GM19238 (cell line): ENCODE measurements at regions not wholly inside any gene's neighbourhood (a gene's known extent, or its start where the extent isn't known, plus 50 kb on each side); places are given as distances from the start of the nearest gene placed in this dataset.
"Not testable (repeated sequence)": the region's sequence is repeated elsewhere in the genome, so short reads cannot be mapped to it uniquely, and the experiment has no call there.

Experiments used
- DNase-seq: peaks from one replicate; pipeline ENCODE4 v3.0.0; 2011; ENCODE audit warnings: low spot score; ENCODE audit not compliant: insufficient read length

- DNase-seq: no peak
Observed at GRCh38 chrX:140342410-140342809, 162.5 kb downstream of the SOX3 start.

- no peak for DNase-seq
Observed at GRCh38 chrX:140337263-140337662, 167.6 kb downstream of the SOX3 start.

- no peak for DNase-seq
Observed at GRCh38 chrX:140318296-140318695, 186.6 kb downstream of the SOX3 start.

- DNase-seq: no peak
Observed at GRCh38 chrX:140317462-140317861, 187.4 kb downstream of the SOX3 start.

- DNase-seq: no peak
Observed at GRCh38 chrX:140298960-140299825, 205.7 kb downstream of the SOX3 start.

GRCh38 chrX:140297273-140297672 is 207.6 kb downstream of the SOX3 start:
- DNase-seq: no peak

GRCh38 chrX:140292961-140293360 is 211.9 kb downstream of the SOX3 start:
- DNase-seq: no peak

GRCh38 chrX:140292188-140292587 is 212.7 kb downstream of the SOX3 start:
- DNase-seq: no peak

- DNase-seq: no peak
Observed at GRCh38 chrX:140274811-140275525, 229.9 kb downstream of the SOX3 start.

- no peak for DNase-seq
Observed at GRCh38 chrX:140273921-140274320, 230.9 kb downstream of the SOX3 start.

- DNase-seq: no peak
Observed at GRCh38 chrX:140250391-140250790, 254.5 kb downstream of the SOX3 start.

GRCh38 chrX:140249088-140249487 is 255.8 kb downstream of the SOX3 start:
- no peak for DNase-seq

GRCh38 chrX:140229191-140229590 is 263.9 kb upstream of the CXorf66 start:
- no peak for DNase-seq

GRCh38 chrX:140226037-140226436 is 260.7 kb upstream of the CXorf66 start:
- DNase-seq: not testable (repeated sequence)

- DNase-seq: not testable (repeated sequence)
Observed at GRCh38 chrX:140215894-140216293, 250.6 kb upstream of the CXorf66 start.

GRCh38 chrX:140214518-140214917 is 249.2 kb upstream of the CXorf66 start:
- DNase-seq: not testable (repeated sequence)

- no peak for DNase-seq
Observed at GRCh38 chrX:140206657-140207056, 241.3 kb upstream of the CXorf66 start.

GRCh38 chrX:140190441-140191108 is 225.3 kb upstream of the CXorf66 start:
- no peak for DNase-seq

- DNase-seq: no peak
Observed at GRCh38 chrX:140180585-140180984, 215.3 kb upstream of the CXorf66 start.

GRCh38 chrX:140177821-140178220 is 212.5 kb upstream of the CXorf66 start:
- DNase-seq: no peak

GRCh38 chrX:140172401-140172800 is 207.1 kb upstream of the CXorf66 start:
- DNase-seq: no peak

- no peak for DNase-seq
Observed at GRCh38 chrX:140167551-140167950, 202.2 kb upstream of the CXorf66 start.
